Natural killer cell treated with Interleukin-12 subunit alpha and Interleukin-12 subunit beta and Interleukin-15 and Interleukin-18, amount 100 ng/mL, for 72 hours (primary cell): ENCODE measurements at regions not wholly inside any gene's neighbourhood (a gene's known extent, or its start where the extent isn't known, plus 50 kb on each side); places are given as distances from the start of the nearest gene placed in this dataset.
"Not testable (repeated sequence)": the region's sequence is repeated elsewhere in the genome, so short reads cannot be mapped to it uniquely, and the experiment has no call there.

Experiments used
- ATAC-seq, 2 donors: fragments of 150-1000 bp; cut with Tn5 transposase in 1 of 2; sonication (Bioruptor Pico), chemical (Tn5 transposase) in 1 of 2; 2 replicates each; pipeline ENCODE4 v1.10.0; 2021
- DNase-seq: peaks from one replicate; pipeline ENCODE4 v3.0.0; 2022; ENCODE audit warnings: low spot score
- H3K27ac Mint-ChIP-seq, 2 donors: 1 replicate in 1 of 2; 2 replicates in 1 of 2; pipeline ENCODE4 v1.8.0; 2022; ENCODE audit warnings: mixed read lengths in 2 of 2, mild to moderate bottlenecking in 1 of 2, moderate library complexity in 1 of 2
- H3K27me3 Mint-ChIP-seq, 2 donors: 1 replicate in 1 of 2; 2 replicates in 1 of 2; pipeline ENCODE4 v1.8.0; 2022; ENCODE audit warnings: mixed read lengths in 2 of 2
- H3K36me3 Mint-ChIP-seq: one replicate; pipeline ENCODE4 v1.8.0; 2022; ENCODE audit warnings: mixed read lengths
- H3K4me1 Mint-ChIP-seq, 2 donors: 1 replicate in 1 of 2; 2 replicates in 1 of 2; pipeline ENCODE4 v1.8.0; 2022; ENCODE audit warnings: low read depth in 2 of 2, mixed read lengths in 2 of 2, mild to moderate bottlenecking in 1 of 2
- H3K4me3 Mint-ChIP-seq: one replicate; pipeline ENCODE4 v1.8.0; 2022; ENCODE audit warnings: mixed read lengths
- H3K9me3 Mint-ChIP-seq: 2 replicates; pipeline ENCODE4 v1.8.0; 2022; ENCODE audit warnings: mixed read lengths

- peaks cover 5 to 35% of the 10 kb centered on the region in 2 donors for H3K27me3 Mint-ChIP-seq
- peaks cover 3% of the 10 kb centered on the region for H3K9me3 Mint-ChIP-seq
- no peak overlapping the region for H3K4me3 Mint-ChIP-seq
- no peak overlapping the region for H3K27ac Mint-ChIP-seq
- peaks cover 10% of the 10 kb centered on the region for H3K36me3 Mint-ChIP-seq
- no peaks in the 10 kb centered on the region for H3K4me1 Mint-ChIP-seq
- DNase-seq: no peak
- ATAC-seq: no peak
Measured at GRCh38 chr2:175430236-175430635, 248.7 kb upstream of the ATP5MC3 start.

GRCh38 chr2:175418224-175418835 lies 236.8 kb upstream of the ATP5MC3 start:
- no peak overlapping the region for H3K4me3 Mint-ChIP-seq
- H3K27ac Mint-ChIP-seq: no peak overlapping the region
- peaks cover 7 to 14% of the 10 kb centered on the region in 2 donors for H3K27me3 Mint-ChIP-seq
- H3K36me3 Mint-ChIP-seq: no peaks in the 10 kb centered on the region
- no peaks in the 10 kb centered on the region for H3K9me3 Mint-ChIP-seq
- no peak for DNase-seq
- no peaks in the 10 kb centered on the region for H3K4me1 Mint-ChIP-seq
- ATAC-seq: no peak

- Mint-ChIP-seq H3K9me3 (no peaks in the 10 kb centered on the region), H3K27ac (no peak overlapping the region), H3K4me3 (no peak overlapping the region), H3K36me3 (no peaks in the 10 kb centered on the region), H3K27me3 (peaks cover 7 to 13% of the 10 kb centered on the region in 2 donors), H3K4me1 (no peaks in the 10 kb centered on the region)
- DNase-seq (no peak), ATAC-seq (no peak)
Measured at GRCh38 chr2:175414882-175415487, 233.5 kb upstream of the ATP5MC3 start.

GRCh38 chr2:175414191-175414881 lies 232.8 kb upstream of the ATP5MC3 start:
- no peak for DNase-seq
- H3K27me3 Mint-ChIP-seq: peaks cover 9 to 13% of the 10 kb centered on the region in 2 donors
- no peak overlapping the region for H3K27ac Mint-ChIP-seq
- ATAC-seq: no peak
- no peak overlapping the region for H3K4me3 Mint-ChIP-seq
- no peaks in the 10 kb centered on the region for H3K9me3 Mint-ChIP-seq
- no peaks in the 10 kb centered on the region for H3K36me3 Mint-ChIP-seq
- no peaks in the 10 kb centered on the region for H3K4me1 Mint-ChIP-seq

- H3K36me3 Mint-ChIP-seq, DNase-seq, ATAC-seq, H3K4me3 Mint-ChIP-seq, H3K4me1 Mint-ChIP-seq, H3K27ac Mint-ChIP-seq, H3K9me3 Mint-ChIP-seq: not testable (repeated sequence)
- H3K27me3 Mint-ChIP-seq: peaks cover 15 to 21% of the 10 kb centered on the region in 2 donors
Measured at GRCh38 chr2:175410941-175411340, 229.4 kb upstream of the ATP5MC3 start.

GRCh38 chr2:175404839-175405238 lies 223.3 kb upstream of the ATP5MC3 start:
- H3K27ac Mint-ChIP-seq: no peak overlapping the region
- H3K4me3 Mint-ChIP-seq: no peak overlapping the region
- H3K9me3 Mint-ChIP-seq: peaks cover 2% of the 10 kb centered on the region
- H3K36me3 Mint-ChIP-seq: no peaks in the 10 kb centered on the region
- no peaks in the 10 kb centered on the region for H3K4me1 Mint-ChIP-seq
- no peak for ATAC-seq
- H3K27me3 Mint-ChIP-seq: peaks cover 31 to 40% of the 10 kb centered on the region in 2 donors
- DNase-seq: no peak

- Mint-ChIP-seq H3K27me3 (peaks cover 32 to 33% of the 10 kb centered on the region in 2 donors), H3K36me3 (no peaks in the 10 kb centered on the region), H3K4me3 (no peak overlapping the region), H3K9me3 (peaks cover 2% of the 10 kb centered on the region), H3K4me1 (no peaks in the 10 kb centered on the region), H3K27ac (no peak overlapping the region)
- DNase-seq (no peak), ATAC-seq (no peak)
Measured at GRCh38 chr2:175403599-175404221, 222.2 kb upstream of the ATP5MC3 start.

- Mint-ChIP-seq H3K4me1 (no peaks in the 10 kb centered on the region), H3K36me3 (no peaks in the 10 kb centered on the region), H3K9me3 (peaks cover 2% of the 10 kb centered on the region), H3K4me3 (no peak overlapping the region), H3K27ac (no peak overlapping the region), H3K27me3 (peaks cover 33% of the 10 kb centered on the region in 2 donors)
- no peak for DNase-seq
- no peak for ATAC-seq
Measured at GRCh38 chr2:175402571-175402970, 221.1 kb upstream of the ATP5MC3 start.

GRCh38 chr2:175401956-175402469 lies 220.5 kb upstream of the ATP5MC3 start:
- peaks cover 2% of the 10 kb centered on the region for H3K9me3 Mint-ChIP-seq
- DNase-seq (no peak), ATAC-seq (no peak)
- no peaks in the 10 kb centered on the region for H3K4me1 Mint-ChIP-seq
- H3K36me3 Mint-ChIP-seq: no peaks in the 10 kb centered on the region
- no peak overlapping the region for H3K27ac Mint-ChIP-seq
- H3K27me3 Mint-ChIP-seq: peaks cover 30 to 33% of the 10 kb centered on the region in 2 donors
- no peak overlapping the region for H3K4me3 Mint-ChIP-seq

- ATAC-seq: no peak
- no peaks in the 10 kb centered on the region for H3K36me3 Mint-ChIP-seq
- peaks cover 2% of the 10 kb centered on the region for H3K9me3 Mint-ChIP-seq
- H3K4me1 Mint-ChIP-seq: no peaks in the 10 kb centered on the region
- H3K27me3 Mint-ChIP-seq: peaks cover 25 to 38% of the 10 kb centered on the region in 2 donors
- no peak for DNase-seq
- no peak overlapping the region for H3K27ac Mint-ChIP-seq
- H3K4me3 Mint-ChIP-seq: no peak overlapping the region
Measured at GRCh38 chr2:175400975-175401374, 219.5 kb upstream of the ATP5MC3 start.

GRCh38 chr2:175399326-175399725 lies 217.8 kb upstream of the ATP5MC3 start:
- ATAC-seq: no peak
- Mint-ChIP-seq H3K4me3 (no peak overlapping the region), H3K27ac (no peak overlapping the region), H3K36me3 (no peaks in the 10 kb centered on the region), H3K27me3 (peaks cover 21 to 26% of the 10 kb centered on the region in 2 donors), H3K4me1 (no peaks in the 10 kb centered on the region), H3K9me3 (peaks cover 4% of the 10 kb centered on the region)
- no peak for DNase-seq

- ATAC-seq (no peak), DNase-seq (no peak)
- Mint-ChIP-seq H3K27me3 (peaks cover 16 to 21% of the 10 kb centered on the region in 2 donors), H3K4me1 (no peaks in the 10 kb centered on the region), H3K36me3 (no peaks in the 10 kb centered on the region), H3K27ac (no peak overlapping the region), H3K4me3 (no peak overlapping the region), H3K9me3 (peaks cover 2% of the 10 kb centered on the region)
Measured at GRCh38 chr2:175398848-175399247, 217.3 kb upstream of the ATP5MC3 start.

GRCh38 chr2:175396696-175397095 lies 215.2 kb upstream of the ATP5MC3 start:
- peaks cover 2% of the 10 kb centered on the region for H3K9me3 Mint-ChIP-seq
- no peak overlapping the region for H3K27ac Mint-ChIP-seq
- H3K4me1 Mint-ChIP-seq: no peaks in the 10 kb centered on the region
- peaks cover 13 to 14% of the 10 kb centered on the region in 2 donors for H3K27me3 Mint-ChIP-seq
- H3K4me3 Mint-ChIP-seq: no peak overlapping the region
- H3K36me3 Mint-ChIP-seq: no peaks in the 10 kb centered on the region
- ATAC-seq: no peak
- no peak for DNase-seq

- H3K9me3 Mint-ChIP-seq: peaks cover 2% of the 10 kb centered on the region
- no peak for DNase-seq
- no peak for ATAC-seq
- H3K4me3 Mint-ChIP-seq: no peak overlapping the region
- peaks cover 14 to 15% of the 10 kb centered on the region in 2 donors for H3K27me3 Mint-ChIP-seq
- H3K27ac Mint-ChIP-seq: no peak overlapping the region
- H3K36me3 Mint-ChIP-seq: no peaks in the 10 kb centered on the region
- H3K4me1 Mint-ChIP-seq: no peaks in the 10 kb centered on the region
Measured at GRCh38 chr2:175393851-175394250, 212.3 kb upstream of the ATP5MC3 start.
